Loucy (cell line): ENCODE measurements at regions not wholly inside any gene's neighbourhood (a gene's known extent, or its start where the extent isn't known, plus 50 kb on each side); places are given as distances from the start of the nearest gene placed in this dataset.

ENCODE experiments used
- H2AFZ ChIP-seq: fragments of 200-600 bp; sonication (generic); 2 replicates; pipeline ENCODE4 v1.6.0; 2016; ENCODE audit warnings: antibody characterized with exemption, mild to moderate bottlenecking, low read length, moderate library complexity
- H3F3A ChIP-seq: fragments of 200-600 bp; 2 replicates; pipeline ENCODE4 v1.6.0; 2016; ENCODE audit warnings: antibody characterized with exemption, low read depth, mild to moderate bottlenecking
- H3K27me3 ChIP-seq: fragments of 200-600 bp; sonication (generic); 2 replicates; pipeline ENCODE4 v1.6.1; 2014; ENCODE audit warnings: low read length, mild to moderate bottlenecking; ENCODE audit not compliant: insufficient read depth, poor library complexity, severe bottlenecking
- H3K36me3 ChIP-seq: fragments of 200-600 bp; sonication (generic); 2 replicates; pipeline ENCODE4 v1.6.1; 2016; ENCODE audit warnings: low read length; ENCODE audit not compliant: insufficient read depth
- H3K4me1 ChIP-seq: fragments of 200-600 bp; sonication (generic); 2 replicates; pipeline ENCODE4 v1.5.1; 2014; ENCODE audit warnings: low read length, mild to moderate bottlenecking; ENCODE audit not compliant: insufficient read depth, poor library complexity, severe bottlenecking
- H3K4me2 ChIP-seq: fragments of 200-600 bp; sonication (generic); 2 replicates; pipeline ENCODE4 v1.6.0; 2014; ENCODE audit warnings: antibody characterized with exemption, low read length, low read depth, mild to moderate bottlenecking; ENCODE audit not compliant: poor library complexity, severe bottlenecking
- H3K4me3 ChIP-seq: fragments of 200-600 bp; sonication (generic); 2 replicates; pipeline ENCODE4 v1.5.1; 2014; ENCODE audit warnings: low read length, mild to moderate bottlenecking, mixed read lengths; ENCODE audit not compliant: poor library complexity, severe bottlenecking
- H3K79me2 ChIP-seq: fragments of 200-600 bp; sonication (generic); 2 replicates; pipeline ENCODE4 v1.6.1; 2014; ENCODE audit warnings: low read length; ENCODE audit not compliant: insufficient read depth
- H3K9ac ChIP-seq: fragments of 200-600 bp; sonication (generic); 2 replicates; pipeline ENCODE4 v1.6.0; 2014; ENCODE audit warnings: mild to moderate bottlenecking, low read depth, low read length, moderate library complexity; ENCODE audit not compliant: poor library complexity, severe bottlenecking
- H3K9me2 ChIP-seq: fragments of 200-600 bp; sonication (generic); replicated peaks from 2 replicates; pipeline ENCODE4 v1.6.1; 2016; ENCODE audit warnings: low read depth, low read length, mixed read lengths
- H3K9me3 ChIP-seq: fragments of 200-600 bp; sonication (generic); 2 replicates; pipeline ENCODE4 v1.6.1; 2014; ENCODE audit warnings: mild to moderate bottlenecking, antibody characterized with exemption, low read length, low read depth; ENCODE audit not compliant: insufficient read depth
- H4K20me1 ChIP-seq: fragments of 200-600 bp; sonication (generic); 2 replicates; pipeline ENCODE4 v1.6.0; 2014; ENCODE audit warnings: antibody characterized with exemption, low read length, mild to moderate bottlenecking; ENCODE audit not compliant: insufficient read depth, poor library complexity, severe bottlenecking
- CTCF ChIP-seq: fragments of 200-600 bp; sonication (generic); conservative IDR thresholded peaks from 2 replicates; pipeline ENCODE4 v1.5.1; 2014; ENCODE audit warnings: mild to moderate bottlenecking, antibody characterized with exemption, low read length
- EZH2phosphoT487 ChIP-seq: fragments of 200-600 bp; IDR thresholded peaks from 2 replicates; pipeline ENCODE4 v1.6.1; 2018; ENCODE audit warnings: antibody characterized with exemption, mild to moderate bottlenecking, moderate library complexity, borderline replicate concordance

GRCh38 chr10:53379956-53380355, 607.4 kb upstream of the MBL2 start:
- Histone ChIP-seq H3F3A (no peaks in the 10 kb centered on the region), H2AFZ (no peak overlapping the region), H3K27me3 (no peaks in the 10 kb centered on the region)

GRCh38 chr10:53370347-53370746, 597.8 kb upstream of the MBL2 start:
- Histone ChIP-seq H3K36me3 (no peaks in the 10 kb centered on the region), H3K9me3 (no peaks in the 10 kb centered on the region), H3K4me2 (no peak overlapping the region), H3K79me2 (no peaks in the 10 kb centered on the region), H3K27me3 (no peaks in the 10 kb centered on the region), H3K4me3 (no peak overlapping the region), H3K4me1 (no peaks in the 10 kb centered on the region), H3K9ac (no peak overlapping the region), H4K20me1 (no peaks in the 10 kb centered on the region), H2AFZ (no peak overlapping the region), H3F3A (no peaks in the 10 kb centered on the region), H3K9me2 (no peaks in the 10 kb centered on the region)
- TF ChIP-seq EZH2phosphoT487 (no peak), CTCF (no peak)

More at GRCh38 chr10:53379956-53380355, 607.4 kb upstream of the MBL2 start:
- Histone ChIP-seq H3K9me3 (no peaks in the 10 kb centered on the region), H3K4me3 (no peak overlapping the region), H4K20me1 (no peaks in the 10 kb centered on the region), H3K4me2 (no peak overlapping the region), H3K79me2 (no peaks in the 10 kb centered on the region), H3K9ac (no peak overlapping the region), H3K9me2 (no peaks in the 10 kb centered on the region), H3K36me3 (no peaks in the 10 kb centered on the region), H3K4me1 (no peaks in the 10 kb centered on the region)
- no peak for TF ChIP-seq EZH2phosphoT487
- no peak for TF ChIP-seq CTCF

- Histone ChIP-seq H3K36me3 (no peaks in the 10 kb centered on the region), H3K79me2 (no peaks in the 10 kb centered on the region), H3K4me2 (no peak overlapping the region), H3K9me2 (no peaks in the 10 kb centered on the region), H3K4me3 (no peak overlapping the region), H3K27me3 (no peaks in the 10 kb centered on the region), H4K20me1 (no peaks in the 10 kb centered on the region), H2AFZ (no peak overlapping the region), H3K9me3 (no peaks in the 10 kb centered on the region), H3F3A (no peaks in the 10 kb centered on the region), H3K9ac (no peak overlapping the region), H3K4me1 (no peaks in the 10 kb centered on the region)
- TF ChIP-seq EZH2phosphoT487 (no peak), CTCF (no peak)
Measured at GRCh38 chr10:53361936-53362335, 589.4 kb upstream of the MBL2 start.
